Activated T-helper 17 cell treated with anti-CD3 and anti-CD28 coated beads, Interleukin-2, amount 50 U/mL, for 72 hours (primary cell): ENCODE measurements at regions not wholly inside any gene's neighbourhood (a gene's known extent, or its start where the extent isn't known, plus 50 kb on each side); places are given as distances from the start of the nearest gene placed in this dataset.
"Not testable (repeated sequence)": the region's sequence is repeated elsewhere in the genome, so short reads cannot be mapped to it uniquely, and the experiment has no call there.

Source experiments
- ATAC-seq: fragments of 150-1000 bp; cut with Tn5 transposase; replicated peaks from 2 replicates; pipeline ENCODE4 v1.10.0; 2021; ENCODE audit warnings: mild to moderate bottlenecking, moderate library complexity
- H3K27ac Mint-ChIP-seq: one replicate; pipeline ENCODE4 v1.8.0; 2022; ENCODE audit warnings: mixed read lengths
- H3K27me3 Mint-ChIP-seq: one replicate; pipeline ENCODE4 v1.8.0; 2022; ENCODE audit warnings: mixed read lengths
- H3K36me3 Mint-ChIP-seq: one replicate; pipeline ENCODE4 v1.8.0; 2022; ENCODE audit warnings: low read depth, mild to moderate bottlenecking, mixed read lengths
- H3K4me1 Mint-ChIP-seq: one replicate; pipeline ENCODE4 v1.8.0; 2022; ENCODE audit warnings: mixed read lengths
- H3K4me3 Mint-ChIP-seq: one replicate; pipeline ENCODE4 v1.8.0; 2022; ENCODE audit warnings: mild to moderate bottlenecking, mixed read lengths
- H3K9me3 Mint-ChIP-seq: one replicate; pipeline ENCODE4 v1.8.0; 2022; ENCODE audit warnings: mixed read lengths

- no peaks in the 10 kb centered on the region for H3K36me3 Mint-ChIP-seq
- H3K9me3 Mint-ChIP-seq = no peaks in the 10 kb centered on the region
- ATAC-seq = no peak
- no peak overlapping the region for H3K27ac Mint-ChIP-seq
- H3K27me3 Mint-ChIP-seq = peaks cover 10% of the 10 kb centered on the region
- no peaks in the 10 kb centered on the region for H3K4me1 Mint-ChIP-seq
- no peak overlapping the region for H3K4me3 Mint-ChIP-seq
Observed at GRCh38 chr9:90469435-90469834, 173.2 kb downstream of the DIRAS2 start.

DNA sequence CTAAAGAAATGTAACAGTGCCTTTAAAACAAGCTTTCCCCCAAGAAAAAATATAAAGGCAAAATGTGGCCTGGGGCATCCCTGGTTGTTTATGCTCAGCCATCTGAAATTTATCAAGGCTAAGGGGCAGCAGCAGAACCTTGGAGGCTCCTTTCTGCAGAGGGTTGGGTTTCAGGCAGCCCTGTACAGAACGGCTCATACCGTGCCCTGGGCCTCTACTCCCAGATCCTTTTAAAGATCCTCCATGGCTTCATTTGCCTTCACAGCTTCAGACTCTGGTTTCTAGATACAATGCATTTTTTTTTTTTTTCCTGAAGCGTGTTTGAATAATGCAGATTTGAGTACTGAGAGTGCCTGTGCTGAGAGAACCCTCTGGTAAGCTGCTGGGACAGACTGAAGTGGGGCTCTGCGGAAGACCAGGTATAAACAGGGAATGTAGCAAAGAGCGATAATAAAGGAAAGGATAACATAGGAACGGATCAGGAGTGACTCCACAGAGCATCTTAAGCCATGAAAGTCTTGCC is 172.7 kb downstream of the DIRAS2 start:
- Mint-ChIP-seq H3K27ac (no peak overlapping the region), H3K36me3 (no peaks in the 10 kb centered on the region), H3K27me3 (peaks cover 10% of the 10 kb centered on the region), H3K9me3 (no peaks in the 10 kb centered on the region), H3K4me3 (no peak overlapping the region), H3K4me1 (no peaks in the 10 kb centered on the region)
- no peak for ATAC-seq

DNA sequence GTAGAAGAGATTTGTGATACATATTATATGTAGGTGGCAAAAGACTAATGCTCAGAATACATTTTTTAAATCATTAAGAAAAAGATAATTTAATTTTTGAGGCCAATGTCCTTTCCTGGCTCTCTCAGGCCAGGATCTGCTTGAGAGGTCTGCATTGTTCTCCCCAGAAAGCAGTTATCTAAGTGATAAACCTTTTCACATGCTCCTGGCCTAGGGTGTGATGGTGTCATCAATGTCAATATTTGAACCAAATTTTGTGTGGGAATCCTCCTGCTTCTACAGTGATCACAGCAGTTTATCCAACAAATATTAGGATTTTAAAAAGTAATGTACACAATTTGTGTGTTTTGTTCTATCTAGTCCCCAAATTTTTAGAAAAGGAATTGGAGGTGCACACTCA is 166.6 kb downstream of the DIRAS2 start:
- Mint-ChIP-seq H3K27ac (no peak overlapping the region), H3K4me3 (no peak overlapping the region), H3K27me3 (peaks cover 7% of the 10 kb centered on the region), H3K4me1 (no peaks in the 10 kb centered on the region), H3K36me3 (no peaks in the 10 kb centered on the region), H3K9me3 (no peaks in the 10 kb centered on the region)
- no peak for ATAC-seq

DNA sequence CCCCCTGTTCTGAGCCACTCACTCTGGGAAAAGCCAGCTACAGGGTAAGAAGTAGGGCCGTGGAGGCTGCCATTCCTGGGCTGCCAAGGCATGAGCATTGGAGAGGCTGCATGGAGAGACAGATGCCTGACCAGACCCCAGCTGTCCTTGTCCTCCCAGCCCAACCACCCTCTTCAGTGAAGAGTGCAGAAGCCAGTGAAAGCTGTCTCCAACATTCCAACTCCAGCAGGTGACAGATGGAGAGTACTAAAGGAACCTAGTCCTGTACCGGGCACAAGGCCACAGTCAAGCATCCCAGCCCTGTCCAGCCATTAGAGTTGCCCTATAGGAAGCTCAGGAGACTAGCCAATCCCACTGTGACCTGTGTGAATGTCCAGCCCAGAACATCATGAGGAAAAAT is 165.1 kb downstream of the DIRAS2 start:
- H3K27me3 Mint-ChIP-seq = peaks cover 8% of the 10 kb centered on the region
- no peak overlapping the region for H3K27ac Mint-ChIP-seq
- no peaks in the 10 kb centered on the region for H3K9me3 Mint-ChIP-seq
- no peaks in the 10 kb centered on the region for H3K4me1 Mint-ChIP-seq
- ATAC-seq = no peak
- no peak overlapping the region for H3K4me3 Mint-ChIP-seq
- H3K36me3 Mint-ChIP-seq = no peaks in the 10 kb centered on the region

GRCh38 chr9:90478821-90479220 is 163.8 kb downstream of the DIRAS2 start:
- Mint-ChIP-seq H3K27me3 (peaks cover 13% of the 10 kb centered on the region), H3K36me3 (no peaks in the 10 kb centered on the region), H3K27ac (no peak overlapping the region), H3K4me1 (no peaks in the 10 kb centered on the region), H3K4me3 (no peak overlapping the region), H3K9me3 (no peaks in the 10 kb centered on the region)
- ATAC-seq = no peak

GRCh38 chr9:90485028-90485427 is 157.6 kb downstream of the DIRAS2 start:
- ATAC-seq = no peak

GRCh38 chr9:90489066-90489465 is 153.6 kb downstream of the DIRAS2 start:
- peaks cover 31% of the 10 kb centered on the region for H3K27me3 Mint-ChIP-seq
- H3K9me3 Mint-ChIP-seq = peaks cover 4% of the 10 kb centered on the region
- H3K36me3 Mint-ChIP-seq = no peaks in the 10 kb centered on the region
- no peak for ATAC-seq
- no peak overlapping the region for H3K27ac Mint-ChIP-seq
- no peak overlapping the region for H3K4me3 Mint-ChIP-seq
- H3K4me1 Mint-ChIP-seq = no peaks in the 10 kb centered on the region

More at GRCh38 chr9:90485028-90485427, 157.6 kb downstream of the DIRAS2 start:
- Mint-ChIP-seq H3K9me3 (peaks cover 4% of the 10 kb centered on the region), H3K27ac (no peak overlapping the region), H3K4me1 (no peaks in the 10 kb centered on the region), H3K36me3 (no peaks in the 10 kb centered on the region), H3K27me3 (peaks cover 22% of the 10 kb centered on the region), H3K4me3 (no peak overlapping the region)

DNA sequence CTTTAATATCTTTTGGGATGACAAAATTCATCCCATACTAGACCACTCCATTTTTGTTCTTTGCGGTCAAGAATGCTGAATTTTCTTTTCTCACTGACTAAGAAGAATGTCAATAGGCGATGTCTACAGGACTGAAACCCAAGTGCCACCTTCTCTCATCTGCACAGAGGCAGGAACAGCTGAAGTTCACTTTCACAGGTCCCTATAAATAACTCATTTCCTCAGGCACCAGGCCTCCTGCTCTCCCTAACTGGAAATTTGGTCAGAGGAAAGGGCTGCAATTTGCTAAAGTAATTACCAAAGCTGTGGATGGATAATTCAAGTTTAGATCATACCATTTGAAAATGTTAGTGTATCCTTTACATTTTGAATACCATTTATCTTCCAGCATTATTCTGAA is 142.9 kb downstream of the DIRAS2 start:
- H3K9me3 Mint-ChIP-seq = no peaks in the 10 kb centered on the region
- no peaks in the 10 kb centered on the region for H3K4me1 Mint-ChIP-seq

GRCh38 chr9:90502134-90502533 is 140.5 kb downstream of the DIRAS2 start:
- Mint-ChIP-seq H3K36me3 (no peaks in the 10 kb centered on the region), H3K4me1 (no peaks in the 10 kb centered on the region), H3K4me3 (no peak overlapping the region), H3K9me3 (no peaks in the 10 kb centered on the region), H3K27me3 (peaks cover 2% of the 10 kb centered on the region), H3K27ac (no peak overlapping the region)
- ATAC-seq = no peak

More for the DNA sequence above, 142.9 kb downstream of the DIRAS2 start:
- Mint-ChIP-seq H3K27me3 (peaks cover 2% of the 10 kb centered on the region), H3K27ac (no peak overlapping the region), H3K4me3 (no peak overlapping the region), H3K36me3 (no peaks in the 10 kb centered on the region)
- ATAC-seq = no peak

DNA sequence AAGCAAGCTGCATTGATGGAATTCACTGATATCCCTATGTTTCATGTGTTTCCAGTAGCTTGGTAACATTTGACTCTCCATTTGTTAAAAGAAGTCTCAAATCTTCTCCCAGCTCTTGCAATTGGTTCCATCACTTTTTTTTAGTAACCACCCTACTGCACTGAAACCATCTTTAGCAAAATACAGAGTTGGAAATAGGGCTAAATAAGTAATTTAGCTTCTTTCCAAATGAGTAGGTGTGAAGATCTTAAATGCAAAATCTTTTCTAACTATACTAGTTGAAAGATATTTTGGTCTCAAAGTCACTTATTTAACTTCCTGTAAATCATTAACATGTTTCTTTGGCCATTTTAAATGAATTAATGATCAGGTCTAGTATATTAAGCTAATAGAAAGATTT is 138.1 kb downstream of the DIRAS2 start:
- Mint-ChIP-seq H3K4me1 (peaks cover 2% of the 10 kb centered on the region), H3K27me3 (peaks cover 2% of the 10 kb centered on the region), H3K27ac (no peak overlapping the region), H3K9me3 (peaks cover under 1% of the 10 kb centered on the region), H3K36me3 (no peaks in the 10 kb centered on the region), H3K4me3 (no peak overlapping the region)
- no peak for ATAC-seq

DNA sequence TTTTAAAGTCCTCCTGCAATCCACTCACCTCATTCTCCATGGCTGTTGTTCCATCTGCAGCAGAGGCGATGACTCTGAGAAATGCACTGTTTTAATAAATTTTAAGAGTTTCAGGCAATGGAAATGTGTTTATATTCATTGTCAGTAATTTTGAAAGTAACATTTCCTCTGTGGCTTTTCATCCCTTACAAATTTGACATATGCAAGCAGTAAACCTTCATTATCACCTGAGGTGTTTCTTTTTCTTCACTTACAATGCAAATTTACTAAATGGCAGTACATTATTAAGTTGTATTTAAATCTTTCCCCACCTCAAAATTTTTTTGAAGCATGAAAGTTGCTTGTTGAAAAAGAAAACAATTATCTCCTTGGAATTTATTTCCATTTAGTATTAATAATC is 136.9 kb downstream of the DIRAS2 start:
- no peak overlapping the region for H3K4me3 Mint-ChIP-seq
- ATAC-seq = no peak

GRCh38 chr9:90506402-90506801 is 136.2 kb downstream of the DIRAS2 start:
- not testable (repeated sequence) for ATAC-seq, H3K9me3 Mint-ChIP-seq, H3K4me3 Mint-ChIP-seq, H3K27ac Mint-ChIP-seq, H3K27me3 Mint-ChIP-seq, H3K4me1 Mint-ChIP-seq, H3K36me3 Mint-ChIP-seq

More for the DNA sequence above, 136.9 kb downstream of the DIRAS2 start:
- Mint-ChIP-seq H3K4me1 (peaks cover 5% of the 10 kb centered on the region), H3K27ac (no peak overlapping the region), H3K27me3 (peaks cover 1% of the 10 kb centered on the region), H3K36me3 (no peaks in the 10 kb centered on the region), H3K9me3 (peaks cover 3% of the 10 kb centered on the region)

GRCh38 chr9:90507621-90508020 is 135.0 kb downstream of the DIRAS2 start:
- Mint-ChIP-seq H3K4me3 (no peak overlapping the region), H3K27ac (no peak overlapping the region), H3K36me3 (no peaks in the 10 kb centered on the region), H3K4me1 (peaks cover 5% of the 10 kb centered on the region), H3K27me3 (no peaks in the 10 kb centered on the region), H3K9me3 (peaks cover 3% of the 10 kb centered on the region)
- ATAC-seq = no peak

DNA sequence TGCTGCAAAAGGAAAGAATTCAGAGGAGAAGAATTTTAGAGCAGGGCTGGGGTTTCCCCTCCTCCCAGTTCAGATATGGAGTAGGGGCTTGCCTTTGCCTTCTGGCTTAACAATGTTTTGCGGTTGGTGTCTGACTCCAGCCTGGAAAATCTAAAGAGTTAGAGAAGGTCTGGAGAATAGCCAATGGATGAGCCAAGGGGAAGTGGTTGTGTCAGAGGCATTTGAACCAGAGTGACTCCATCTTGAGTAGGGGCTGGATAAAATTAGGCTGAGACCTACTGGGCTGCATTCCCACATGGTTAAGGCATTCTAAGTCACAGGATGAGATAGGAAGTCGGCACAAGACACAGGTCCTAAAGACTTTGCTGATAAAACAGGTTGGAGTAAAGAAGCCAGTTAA is 133.7 kb downstream of the DIRAS2 start:
- Mint-ChIP-seq H3K9me3 (peaks cover 3% of the 10 kb centered on the region), H3K27ac (no peak overlapping the region), H3K4me1 (peaks cover 5% of the 10 kb centered on the region), H3K27me3 (peaks cover 1% of the 10 kb centered on the region), H3K4me3 (no peak overlapping the region), H3K36me3 (no peaks in the 10 kb centered on the region)
- no peak for ATAC-seq

GRCh38 chr9:90511711-90512110 is 130.9 kb downstream of the DIRAS2 start:
- no peak overlapping the region for H3K4me3 Mint-ChIP-seq
- H3K4me1 Mint-ChIP-seq = peaks cover 5% of the 10 kb centered on the region
- peaks cover 3% of the 10 kb centered on the region for H3K9me3 Mint-ChIP-seq
- no peak for ATAC-seq
- no peaks in the 10 kb centered on the region for H3K36me3 Mint-ChIP-seq
- H3K27me3 Mint-ChIP-seq = peaks cover 7% of the 10 kb centered on the region
- no peak overlapping the region for H3K27ac Mint-ChIP-seq

DNA sequence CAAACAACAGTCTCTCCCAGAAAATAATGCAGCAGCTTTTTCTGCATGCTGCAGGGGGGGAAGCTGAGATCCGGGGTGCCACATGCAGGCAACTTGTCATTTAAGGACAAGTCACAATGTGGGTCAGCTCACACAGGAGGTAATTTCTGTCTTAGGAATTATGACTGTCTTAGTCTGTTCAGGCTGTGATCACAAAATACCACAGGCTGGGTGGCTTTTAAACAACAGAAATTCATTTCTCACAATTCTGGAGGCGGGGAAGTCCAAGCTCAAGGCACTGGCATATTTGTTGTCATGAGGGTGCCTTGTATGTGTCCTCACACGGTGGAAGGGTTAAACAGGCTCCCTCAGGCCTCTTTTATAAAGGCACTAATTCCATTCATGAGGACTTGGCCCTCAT is 127.7 kb downstream of the DIRAS2 start:
- Mint-ChIP-seq H3K4me3 (no peak overlapping the region), H3K27me3 (peaks cover 10% of the 10 kb centered on the region), H3K27ac (no peak overlapping the region), H3K4me1 (no peaks in the 10 kb centered on the region), H3K9me3 (no peaks in the 10 kb centered on the region), H3K36me3 (no peaks in the 10 kb centered on the region)
- ATAC-seq = no peak
